Mesendoderm (in vitro differentiated cells): ENCODE measurements at regions not wholly inside any gene's neighbourhood (a gene's known extent, or its start where the extent isn't known, plus 50 kb on each side); places are given as distances from the start of the nearest gene placed in this dataset.
"Not testable (repeated sequence)": the region's sequence is repeated elsewhere in the genome, so short reads cannot be mapped to it uniquely, and the experiment has no call there.

ENCODE experiments used
- DNase-seq: peaks from one replicate; pipeline ENCODE4 v3.0.0; 2013
- H2AK5ac ChIP-seq: 2 replicates; pipeline ENCODE4 v1.6.1; 2013; ENCODE audit warnings: low read length, inconsistent platforms
- H2BK120ac ChIP-seq: 2 replicates; pipeline ENCODE4 v1.6.1; 2013; ENCODE audit warnings: low read depth, mild to moderate bottlenecking, low read length, moderate library complexity, mixed read lengths
- H2BK15ac ChIP-seq: replicated peaks from 2 replicates; pipeline ENCODE4 v1.6.1; 2013; ENCODE audit warnings: low read depth, mild to moderate bottlenecking, moderate library complexity
- H2BK5ac ChIP-seq: 2 replicates; pipeline ENCODE4 v1.6.1; 2013; ENCODE audit warnings: low read length, inconsistent platforms
- H3K18ac ChIP-seq: 2 replicates; pipeline ENCODE4 v1.6.1; 2013; ENCODE audit warnings: mild to moderate bottlenecking, low read length, mixed read lengths
- H3K23ac ChIP-seq: one replicate; pipeline ENCODE4 v1.6.1; 2013; ENCODE audit warnings: low read length
- H3K27ac ChIP-seq: 2 replicates; pipeline ENCODE4 v1.5.1; 2013; ENCODE audit warnings: low read depth, mild to moderate bottlenecking, inconsistent platforms, low read length, moderate library complexity
- H3K27me3 ChIP-seq: 2 replicates; pipeline ENCODE4 v1.6.1; 2013; ENCODE audit warnings: low read length, control low read depth, mild to moderate bottlenecking, inconsistent platforms; ENCODE audit not compliant: insufficient read depth, poor library complexity
- H3K36me3 ChIP-seq: 2 replicates; pipeline ENCODE4 v1.6.1; 2013; ENCODE audit warnings: low read length, inconsistent platforms; ENCODE audit not compliant: control insufficient read depth, insufficient read depth
- H3K4ac ChIP-seq: one replicate; pipeline ENCODE4 v1.6.1; 2013; ENCODE audit warnings: low read depth, mild to moderate bottlenecking, low read length, moderate library complexity
- H3K4me1 ChIP-seq: 2 replicates; pipeline ENCODE4 v1.6.1; 2013; ENCODE audit warnings: low read depth, low read length, inconsistent platforms; ENCODE audit not compliant: control insufficient read depth
- H3K4me2 ChIP-seq: 2 replicates; pipeline ENCODE4 v1.6.1; 2013; ENCODE audit warnings: low read length
- H3K4me3 ChIP-seq: 2 replicates; pipeline ENCODE4 v1.5.1; 2013; ENCODE audit warnings: mild to moderate bottlenecking, low read length
- H3K56ac ChIP-seq: one replicate; pipeline ENCODE4 v1.6.1; 2013; ENCODE audit warnings: low read length
- H3K79me1 ChIP-seq: 2 replicates; pipeline ENCODE4 v1.6.1; 2013; ENCODE audit warnings: low read length, inconsistent platforms
- H3K79me2 ChIP-seq: 2 replicates; pipeline ENCODE4 v1.6.1; 2013; ENCODE audit warnings: mild to moderate bottlenecking, low read length; ENCODE audit not compliant: control insufficient read depth, insufficient read depth
- H3K9ac ChIP-seq: 2 replicates; pipeline ENCODE4 v1.6.1; 2013; ENCODE audit warnings: low read length, inconsistent platforms
- H4K5ac ChIP-seq: one replicate; pipeline ENCODE4 v1.6.1; 2013; ENCODE audit warnings: low read length
- H4K8ac ChIP-seq: one replicate; pipeline ENCODE4 v1.6.1; 2013; ENCODE audit warnings: low read depth, mild to moderate bottlenecking, control low read depth, low read length, moderate library complexity
- WGBS: extraction: QIAGEN DNeasy Blood & Tissue Kit; methylation state at CpG from one replicate; pipeline ENCODE4 v1.1.7; 2013; ENCODE audit warnings: low lambda C conversion rate, missing lambda C conversion rate; ENCODE audit not compliant: insufficient coverage; ENCODE audit errors: extremely low coverage; 5-methylcytosine and 5-hydroxymethylcytosine counted together

DNA sequence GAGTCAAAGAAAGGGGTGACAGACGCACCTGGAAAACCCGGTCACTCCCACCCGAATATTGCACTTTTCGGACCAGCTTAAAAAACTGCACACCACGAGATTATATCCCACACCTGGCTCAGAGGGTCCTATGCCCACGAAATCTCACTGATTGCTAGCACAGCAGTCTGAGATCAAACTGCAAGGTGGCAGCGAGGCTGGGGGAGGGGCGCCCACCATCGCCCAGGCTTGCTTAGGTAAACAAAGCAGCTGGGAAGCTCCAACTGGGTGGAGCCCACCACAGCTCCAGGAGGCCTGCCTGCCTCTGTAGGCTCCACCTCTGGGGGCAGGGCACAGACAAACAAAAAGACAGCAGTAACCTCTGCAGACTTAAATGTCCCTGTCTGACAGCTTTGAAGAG is 185.1 kb upstream of the CXADR start:
- WGBS, result no CpG with 5 or more reads among the region's 9 CpGs

DNA sequence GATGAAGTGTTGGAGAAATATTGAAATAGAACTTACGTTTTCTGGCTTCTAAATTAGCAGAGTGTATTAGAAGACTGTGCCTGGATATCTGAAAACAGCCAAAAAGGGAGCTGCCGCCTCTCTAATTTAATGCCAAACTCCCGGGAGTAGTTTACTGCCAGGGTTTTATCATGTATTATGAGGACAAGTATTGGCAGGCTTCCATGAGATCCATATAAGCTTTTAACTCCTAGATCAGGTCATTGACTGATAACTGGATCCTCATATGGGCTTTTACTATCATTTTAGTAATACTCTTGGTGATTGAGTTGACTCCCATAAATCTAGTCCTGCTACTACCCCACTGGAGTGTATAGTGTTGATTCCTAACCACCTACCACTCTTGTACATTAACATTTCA is 178.4 kb upstream of the CXADR start:
- H3K23ac ChIP-seq, result no peak overlapping the region
- no peaks in the 10 kb centered on the region for H3K27me3 ChIP-seq
- H3K18ac ChIP-seq, result no peak overlapping the region
- no peaks in the 10 kb centered on the region for H3K79me2 ChIP-seq
- no peak overlapping the region for H3K4me3 ChIP-seq
- H2BK5ac ChIP-seq, result no peak overlapping the region
- H4K8ac ChIP-seq, result no peak overlapping the region
- H3K4me1 ChIP-seq, result no peaks in the 10 kb centered on the region
- no peak overlapping the region for H3K4ac ChIP-seq
- H2BK15ac ChIP-seq, result no peak overlapping the region
- no peak for DNase-seq
- H3K56ac ChIP-seq, result no peak overlapping the region
- no peaks in the 10 kb centered on the region for H3K79me1 ChIP-seq
- no CpG with 5 or more reads among the region's 3 CpGs for WGBS
- H2AK5ac ChIP-seq, result no peak overlapping the region
- H4K5ac ChIP-seq, result no peak overlapping the region
- no peak overlapping the region for H3K27ac ChIP-seq
- H3K4me2 ChIP-seq, result no peak overlapping the region
- H3K9ac ChIP-seq, result no peak overlapping the region
- H3K36me3 ChIP-seq, result no peaks in the 10 kb centered on the region
- H2BK120ac ChIP-seq, result no peak overlapping the region

More for the DNA sequence above, 185.1 kb upstream of the CXADR start:
- not testable (repeated sequence) for H3K36me3 ChIP-seq, H2BK15ac ChIP-seq, H3K9ac ChIP-seq, H3K27me3 ChIP-seq, H3K4me2 ChIP-seq, H3K56ac ChIP-seq, H2BK120ac ChIP-seq, H3K27ac ChIP-seq, DNase-seq, H4K8ac ChIP-seq, H3K4me3 ChIP-seq, H2AK5ac ChIP-seq, H4K5ac ChIP-seq, H3K4me1 ChIP-seq, H3K18ac ChIP-seq, H3K23ac ChIP-seq, H3K79me2 ChIP-seq, H3K4ac ChIP-seq, H3K79me1 ChIP-seq, H2BK5ac ChIP-seq

DNA sequence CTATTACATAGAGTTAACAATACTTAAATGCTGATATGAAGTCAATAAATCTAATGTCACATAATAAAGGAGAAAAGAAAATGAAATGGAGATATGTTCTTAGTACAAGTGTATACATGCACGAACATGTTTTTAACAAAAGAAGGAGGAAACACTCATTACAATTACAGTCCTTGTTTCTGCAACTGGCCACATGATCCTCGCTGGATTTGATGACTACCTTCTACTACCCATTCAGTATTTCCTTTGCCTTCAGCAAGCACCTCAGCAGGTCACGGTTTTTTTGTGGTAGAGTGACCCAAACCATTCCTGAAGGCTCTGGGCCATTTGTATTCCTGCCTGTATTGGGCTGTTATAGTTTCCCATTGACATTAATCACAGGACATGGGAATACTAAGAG is 172.8 kb upstream of the CXADR start:
- Histone ChIP-seq H3K18ac (no peak overlapping the region), H3K23ac (no peak overlapping the region), H3K4ac (no peak overlapping the region), H3K9ac (no peak overlapping the region), H3K79me2 (no peaks in the 10 kb centered on the region), H3K27me3 (no peaks in the 10 kb centered on the region), H3K56ac (no peak overlapping the region), H3K36me3 (no peaks in the 10 kb centered on the region), H4K8ac (no peak overlapping the region), H3K79me1 (no peaks in the 10 kb centered on the region), H2BK5ac (no peak overlapping the region), H4K5ac (no peak overlapping the region), H2AK5ac (no peak overlapping the region), H3K4me1 (no peaks in the 10 kb centered on the region), H2BK15ac (no peak overlapping the region), H3K27ac (no peak overlapping the region), H3K4me3 (no peak overlapping the region), H3K4me2 (no peak overlapping the region), H2BK120ac (no peak overlapping the region)
- no peak for DNase-seq
- WGBS, result no CpG with 5 or more reads among the region's 3 CpGs

DNA sequence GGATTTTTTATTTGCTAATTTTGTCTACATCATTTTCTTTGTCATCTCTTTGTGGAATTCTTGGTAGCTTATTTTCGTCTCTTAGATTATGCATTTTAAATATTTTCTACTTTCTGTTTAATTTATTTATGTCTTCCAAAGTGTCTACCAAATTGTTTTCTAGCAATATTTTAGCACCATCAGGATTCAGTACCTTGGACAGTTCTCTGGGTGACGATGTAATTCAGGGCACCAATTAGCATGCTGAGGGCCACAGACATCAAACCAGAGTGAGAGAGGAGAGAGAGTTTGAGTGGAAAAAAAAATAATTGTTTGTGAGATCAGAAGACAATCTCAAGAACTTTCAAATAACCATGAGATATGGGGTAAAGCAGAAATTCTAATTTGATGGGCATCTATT is 169.8 kb upstream of the CXADR start:
- H3K4me2 ChIP-seq, result no peak overlapping the region
- no peaks in the 10 kb centered on the region for H3K79me1 ChIP-seq
- H3K36me3 ChIP-seq, result no peaks in the 10 kb centered on the region
- no peak overlapping the region for H4K8ac ChIP-seq
- H3K27me3 ChIP-seq, result no peaks in the 10 kb centered on the region
- H3K18ac ChIP-seq, result no peak overlapping the region
- no peak overlapping the region for H3K9ac ChIP-seq
- H3K79me2 ChIP-seq, result no peaks in the 10 kb centered on the region
- no peak overlapping the region for H3K4ac ChIP-seq
- no CpG with 5 or more reads among the region's 2 CpGs for WGBS
- H3K4me3 ChIP-seq, result no peak overlapping the region
- no peaks in the 10 kb centered on the region for H3K4me1 ChIP-seq
- H2BK15ac ChIP-seq, result no peak overlapping the region
- H2BK5ac ChIP-seq, result no peak overlapping the region
- H2AK5ac ChIP-seq, result no peak overlapping the region
- no peak overlapping the region for H3K56ac ChIP-seq
- H3K23ac ChIP-seq, result no peak overlapping the region
- no peak overlapping the region for H3K27ac ChIP-seq
- DNase-seq, result peak; percentile 46
- H2BK120ac ChIP-seq, result no peak overlapping the region
- H4K5ac ChIP-seq, result no peak overlapping the region

DNA sequence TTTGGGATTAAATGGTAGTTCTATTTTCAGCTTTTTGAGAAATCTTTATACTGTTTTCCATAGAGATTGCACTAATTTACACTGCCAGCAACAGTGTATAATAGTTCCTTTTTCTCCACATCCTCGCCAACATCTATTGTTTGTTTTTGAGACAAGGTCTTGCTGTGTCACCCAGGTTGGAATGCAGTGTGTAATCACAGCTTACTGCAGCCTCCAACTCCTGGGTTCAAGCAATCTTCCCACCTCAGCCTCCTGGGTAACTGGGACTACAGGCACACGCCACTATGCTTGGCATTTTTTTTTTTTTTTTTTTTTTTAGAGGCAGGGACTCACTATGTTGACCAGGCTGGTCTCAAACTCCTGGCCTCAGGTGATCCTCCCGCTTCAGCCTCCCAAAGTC is 164.5 kb upstream of the CXADR start:
- no peak overlapping the region for H3K4me3 ChIP-seq
- no CpG with 5 or more reads among the region's 3 CpGs for WGBS
- no peaks in the 10 kb centered on the region for H3K36me3 ChIP-seq
- no peak overlapping the region for H3K4ac ChIP-seq
- H3K4me1 ChIP-seq, result no peaks in the 10 kb centered on the region
- H2AK5ac ChIP-seq, result no peak overlapping the region
- no peak overlapping the region for H3K4me2 ChIP-seq
- H3K56ac ChIP-seq, result no peak overlapping the region
- no peak overlapping the region for H2BK5ac ChIP-seq
- H4K5ac ChIP-seq, result no peak overlapping the region
- H3K9ac ChIP-seq, result no peak overlapping the region
- H3K18ac ChIP-seq, result no peak overlapping the region
- H3K79me2 ChIP-seq, result no peaks in the 10 kb centered on the region
- no peak overlapping the region for H3K27ac ChIP-seq
- no peak overlapping the region for H2BK15ac ChIP-seq
- H2BK120ac ChIP-seq, result no peak overlapping the region
- H3K27me3 ChIP-seq, result no peaks in the 10 kb centered on the region
- no peak for DNase-seq
- no peak overlapping the region for H4K8ac ChIP-seq
- H3K79me1 ChIP-seq, result no peaks in the 10 kb centered on the region
- no peak overlapping the region for H3K23ac ChIP-seq

DNA sequence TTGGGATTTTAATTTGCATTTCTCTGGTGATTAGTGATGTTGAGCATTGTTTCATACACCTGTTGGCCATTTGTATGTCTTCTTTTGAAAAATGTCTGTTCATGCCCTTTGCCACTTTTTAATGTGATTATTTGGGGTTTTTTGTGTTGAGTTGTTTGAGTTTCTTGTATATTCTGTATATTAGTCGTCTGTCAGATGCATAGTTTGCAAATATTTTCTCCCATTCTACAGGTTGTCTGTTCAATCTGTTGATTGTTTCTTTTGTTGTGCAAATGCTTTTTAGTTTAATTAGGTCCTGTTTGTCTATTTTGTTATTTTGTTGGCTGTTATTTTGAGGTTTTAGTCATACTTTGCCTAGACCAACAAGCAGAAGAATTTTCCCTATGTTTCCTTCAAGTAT is 164.0 kb upstream of the CXADR start:
- DNase-seq, result no peak
- H2BK15ac ChIP-seq, result no peak overlapping the region
- H3K79me1 ChIP-seq, result no peaks in the 10 kb centered on the region
- H2AK5ac ChIP-seq, result no peak overlapping the region
- H3K27ac ChIP-seq, result no peak overlapping the region
- no CpG with 5 or more reads among the region's 1 CpG for WGBS
- H3K18ac ChIP-seq, result no peak overlapping the region
- no peak overlapping the region for H3K9ac ChIP-seq
- H3K4me3 ChIP-seq, result no peak overlapping the region
- H2BK5ac ChIP-seq, result no peak overlapping the region
- no peaks in the 10 kb centered on the region for H3K4me1 ChIP-seq
- no peak overlapping the region for H4K5ac ChIP-seq
- H4K8ac ChIP-seq, result no peak overlapping the region
- H3K56ac ChIP-seq, result no peak overlapping the region
- no peaks in the 10 kb centered on the region for H3K27me3 ChIP-seq
- no peak overlapping the region for H3K4ac ChIP-seq
- H3K4me2 ChIP-seq, result no peak overlapping the region
- H3K36me3 ChIP-seq, result no peaks in the 10 kb centered on the region
- no peaks in the 10 kb centered on the region for H3K79me2 ChIP-seq
- no peak overlapping the region for H2BK120ac ChIP-seq
- H3K23ac ChIP-seq, result no peak overlapping the region
